SU-DHL-6 (cell line): ENCODE measurements at regions not wholly inside any gene's neighbourhood (a gene's known extent, or its start where the extent isn't known, plus 50 kb on each side); places are given as distances from the start of the nearest gene placed in this dataset.
A peak's percentile ranks its signal among the peaks of the same experiment; 100 is the strongest.

Experiments
- H2AFZ ChIP-seq: fragments of 200-600 bp; sonication (generic); 2 replicates; pipeline ENCODE4 v1.6.1; 2014; ENCODE audit warnings: low read depth, mild to moderate bottlenecking, moderate library complexity, mixed read lengths, antibody characterized with exemption, low read length; ENCODE audit not compliant: severe bottlenecking
- H3F3A ChIP-seq: fragments of 200-600 bp; shearing (Covaris generic); 2 replicates; pipeline ENCODE4 v1.6.0; 2016; ENCODE audit warnings: antibody characterized with exemption, mild to moderate bottlenecking; ENCODE audit not compliant: insufficient read depth
- H3K27ac ChIP-seq: fragments of 200-600 bp; sonication (generic); 2 replicates; pipeline ENCODE4 v1.5.1; 2016; ENCODE audit warnings: low read depth, mild to moderate bottlenecking, low read length, moderate library complexity, mixed read lengths
- H3K27me3 ChIP-seq: fragments of 200-600 bp; sonication (generic), shearing (Covaris generic); 2 replicates; pipeline ENCODE4 v1.6.0; 2014; ENCODE audit warnings: mild to moderate bottlenecking, low read length
- H3K36me3 ChIP-seq: fragments of 200-600 bp; sonication (generic); 2 replicates; pipeline ENCODE4 v1.6.1; 2014; ENCODE audit warnings: mild to moderate bottlenecking, low read length, mixed read lengths
- H3K4me2 ChIP-seq: fragments of 300-600, 200-600 bp; shearing (Covaris generic), sonication (generic); 2 replicates; pipeline ENCODE4 v1.6.0; 2014; ENCODE audit warnings: low read length, low read depth, mild to moderate bottlenecking; ENCODE audit not compliant: poor library complexity, severe bottlenecking
- H3K4me3 ChIP-seq: fragments of 200-600 bp; sonication (generic); 2 replicates; pipeline ENCODE4 v1.5.1; 2014; ENCODE audit warnings: antibody characterized with exemption, low read length, mild to moderate bottlenecking, mixed read lengths; ENCODE audit not compliant: insufficient read depth, poor library complexity, severe bottlenecking
- H3K79me2 ChIP-seq: fragments of 200-600 bp; sonication (generic); 2 replicates; pipeline ENCODE4 v1.6.1; 2014; ENCODE audit warnings: mild to moderate bottlenecking, low read length, moderate library complexity; ENCODE audit not compliant: insufficient read depth
- H3K9ac ChIP-seq: fragments of 200-600 bp; sonication (generic); 2 replicates; pipeline ENCODE4 v1.7.0; 2014; ENCODE audit warnings: mild to moderate bottlenecking, low read length
- H3K9me2 ChIP-seq: fragments of 200-600 bp; sonication (generic); replicated peaks from 2 replicates; pipeline ENCODE4 v1.6.1; 2014; ENCODE audit warnings: low read length; ENCODE audit not compliant: insufficient read depth
- H3K9me3 ChIP-seq: fragments of 200-600 bp; sonication (generic); 2 replicates; pipeline ENCODE4 v1.6.1; 2014; ENCODE audit warnings: low read length, mixed read lengths; ENCODE audit not compliant: insufficient read depth
- H4K20me1 ChIP-seq: fragments of 200-600 bp; sonication (generic); 2 replicates; pipeline ENCODE4 v1.6.1; 2014; ENCODE audit warnings: low read depth, mild to moderate bottlenecking, antibody characterized with exemption, low read length, moderate library complexity, mixed read lengths
- EZH2phosphoT487 ChIP-seq: fragments of 200-600 bp; sonication (generic), shearing (Covaris generic); conservative IDR thresholded peaks from 2 replicates; pipeline ENCODE4 v1.6.1; 2018; ENCODE audit warnings: mild to moderate bottlenecking, antibody characterized with exemption, low read length, moderate library complexity, mixed read lengths
- TF ChIP-seq, protein P1 (sequence below): fragments of 200-600 bp; sonication (generic); IDR thresholded peaks from one replicate; pipeline ENCODE4 v1.5.1; 2017; ENCODE audit warnings: antibody characterized with exemption, mild to moderate bottlenecking, low read length, moderate library complexity; ENCODE audit not compliant: insufficient read depth, poor library complexity, severe bottlenecking

DNA sequence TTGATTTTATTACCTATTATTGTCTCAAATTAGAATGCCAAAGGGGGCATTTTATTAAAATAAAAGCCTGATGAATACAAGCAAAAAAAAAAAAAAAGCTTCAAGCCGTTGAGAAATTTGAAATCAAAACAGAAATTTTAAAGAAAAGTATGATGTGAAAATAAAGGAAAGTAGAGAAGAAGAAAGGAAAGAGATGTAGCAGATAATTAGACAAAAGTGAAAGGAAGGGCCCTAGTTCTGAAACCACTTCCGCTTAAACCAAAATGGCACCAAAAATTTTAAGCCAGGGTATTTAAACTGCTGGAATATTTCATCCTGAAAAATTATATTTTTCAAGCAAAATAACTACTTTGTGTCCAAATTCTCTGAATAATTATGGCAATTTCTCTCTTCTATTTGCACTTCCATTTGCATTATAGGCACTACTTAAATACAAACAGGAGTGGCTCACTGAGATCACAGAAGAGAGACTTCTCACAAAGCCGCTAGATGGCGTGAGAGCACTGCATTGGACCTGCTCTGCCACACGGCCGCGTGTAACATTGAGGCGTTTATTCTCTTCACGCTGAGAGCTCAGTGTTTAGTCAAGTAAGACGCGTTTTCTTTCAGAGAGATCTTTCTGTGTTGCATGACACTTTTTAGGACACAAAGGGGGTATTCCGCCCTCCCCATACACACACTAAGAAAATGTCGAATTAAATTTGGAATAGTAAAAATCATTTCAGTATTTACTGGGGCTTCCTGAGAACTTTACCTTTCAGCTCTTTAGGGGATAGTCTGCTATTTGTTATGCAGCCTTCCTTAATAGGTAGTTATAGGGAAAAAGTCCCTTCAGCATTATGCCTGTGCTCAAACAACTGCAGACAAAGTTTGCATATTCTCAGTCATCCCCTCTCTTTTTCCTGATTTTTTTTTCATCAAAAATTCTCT, 368.4 kb upstream of the CCNH start:
- Histone ChIP-seq H3K27me3 (no peaks in the 10 kb centered on the region), H3K27ac (no peak overlapping the region), H3K9me2 (no peaks in the 10 kb centered on the region), H3K9ac (no peak overlapping the region), H4K20me1 (no peaks in the 10 kb centered on the region), H2AFZ (peak overlapping the region; percentile 38), H3K4me2 (no peak overlapping the region), H3K79me2 (no peaks in the 10 kb centered on the region), H3K9me3 (no peaks in the 10 kb centered on the region), H3K36me3 (no peaks in the 10 kb centered on the region), H3F3A (no peaks in the 10 kb centered on the region), H3K4me3 (no peak overlapping the region)
- TF ChIP-seq, protein P1, sequence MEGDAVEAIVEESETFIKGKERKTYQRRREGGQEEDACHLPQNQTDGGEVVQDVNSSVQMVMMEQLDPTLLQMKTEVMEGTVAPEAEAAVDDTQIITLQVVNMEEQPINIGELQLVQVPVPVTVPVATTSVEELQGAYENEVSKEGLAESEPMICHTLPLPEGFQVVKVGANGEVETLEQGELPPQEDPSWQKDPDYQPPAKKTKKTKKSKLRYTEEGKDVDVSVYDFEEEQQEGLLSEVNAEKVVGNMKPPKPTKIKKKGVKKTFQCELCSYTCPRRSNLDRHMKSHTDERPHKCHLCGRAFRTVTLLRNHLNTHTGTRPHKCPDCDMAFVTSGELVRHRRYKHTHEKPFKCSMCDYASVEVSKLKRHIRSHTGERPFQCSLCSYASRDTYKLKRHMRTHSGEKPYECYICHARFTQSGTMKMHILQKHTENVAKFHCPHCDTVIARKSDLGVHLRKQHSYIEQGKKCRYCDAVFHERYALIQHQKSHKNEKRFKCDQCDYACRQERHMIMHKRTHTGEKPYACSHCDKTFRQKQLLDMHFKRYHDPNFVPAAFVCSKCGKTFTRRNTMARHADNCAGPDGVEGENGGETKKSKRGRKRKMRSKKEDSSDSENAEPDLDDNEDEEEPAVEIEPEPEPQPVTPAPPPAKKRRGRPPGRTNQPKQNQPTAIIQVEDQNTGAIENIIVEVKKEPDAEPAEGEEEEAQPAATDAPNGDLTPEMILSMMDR, result peak; percentile 69
- TF ChIP-seq EZH2phosphoT487, result no peak

DNA sequence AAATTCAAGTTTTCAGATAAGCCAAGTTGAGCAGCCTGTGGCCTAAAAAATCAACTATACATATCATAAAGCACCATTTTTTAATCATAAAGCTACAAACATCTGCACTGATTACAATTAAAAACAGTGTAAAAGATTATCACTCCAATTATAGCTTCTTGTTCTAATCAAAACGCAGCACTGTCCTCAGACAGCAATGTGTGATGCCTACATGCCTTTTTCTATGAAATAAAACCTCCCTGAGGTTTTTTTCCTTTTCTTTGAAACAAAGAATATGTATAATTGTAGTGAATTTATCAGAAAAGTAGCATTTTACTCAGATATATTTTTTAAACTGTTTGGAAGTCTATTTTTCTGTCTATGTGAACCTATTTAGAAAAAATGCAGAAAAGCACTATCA, 366.1 kb upstream of the CCNH start:
- no peak overlapping the region for H3K27ac ChIP-seq
- H3K79me2 ChIP-seq, result no peaks in the 10 kb centered on the region
- no peak overlapping the region for H3K9ac ChIP-seq
- H3K27me3 ChIP-seq, result no peaks in the 10 kb centered on the region
- no peaks in the 10 kb centered on the region for H4K20me1 ChIP-seq
- no peaks in the 10 kb centered on the region for H3K9me3 ChIP-seq
- H2AFZ ChIP-seq, result no peak overlapping the region
- no peaks in the 10 kb centered on the region for H3K9me2 ChIP-seq
- H3K4me3 ChIP-seq, result no peak overlapping the region
- no peak overlapping the region for H3K4me2 ChIP-seq
- no peaks in the 10 kb centered on the region for H3K36me3 ChIP-seq
- TF ChIP-seq, protein P1, result no peak
- TF ChIP-seq EZH2phosphoT487, result no peak
- H3F3A ChIP-seq, result no peaks in the 10 kb centered on the region

DNA sequence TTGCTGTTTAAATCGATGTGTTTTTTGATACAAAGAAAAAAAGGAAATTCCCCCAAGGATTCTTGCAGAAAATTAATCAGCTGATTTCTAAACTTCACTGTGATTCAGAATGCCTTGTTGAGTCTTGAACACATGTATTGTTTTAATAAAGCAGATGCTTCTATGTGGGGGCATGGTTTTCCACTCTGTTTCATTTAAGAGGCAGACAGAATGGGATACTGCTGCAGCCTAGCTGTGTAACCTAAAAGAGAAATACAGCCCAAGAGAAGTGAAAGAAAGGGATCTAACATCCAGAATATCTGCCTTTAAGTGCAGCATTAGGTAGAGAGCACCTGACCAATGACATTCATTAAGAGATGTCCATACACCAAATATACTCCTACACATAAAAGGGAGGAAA, 365.1 kb upstream of the CCNH start:
- Histone ChIP-seq H3K4me2 (no peak overlapping the region), H2AFZ (no peak overlapping the region), H3K36me3 (no peaks in the 10 kb centered on the region), H3K9me2 (no peaks in the 10 kb centered on the region), H3K27me3 (no peaks in the 10 kb centered on the region), H3K79me2 (no peaks in the 10 kb centered on the region), H4K20me1 (no peaks in the 10 kb centered on the region), H3F3A (no peaks in the 10 kb centered on the region), H3K9me3 (no peaks in the 10 kb centered on the region), H3K4me3 (no peak overlapping the region), H3K9ac (no peak overlapping the region), H3K27ac (no peak overlapping the region)
- TF ChIP-seq, protein P1, result no peak
